Sigmoid colon (tissue), 6 donors: ENCODE measurements at regions not wholly inside any gene's neighbourhood (a gene's known extent, or its start where the extent isn't known, plus 50 kb on each side); places are given as distances from the start of the nearest gene placed in this dataset.
"Not testable (repeated sequence)": the region's sequence is repeated elsewhere in the genome, so short reads cannot be mapped to it uniquely, and the experiment has no call there.

Experiments used
- DNase-seq: peaks from one replicate; pipeline ENCODE4 v3.0.0-alpha.2; 2019
- H3K27ac ChIP-seq, 4 donors: fragments of 200-600 bp; sonication (generic); one replicate each; pipeline ENCODE4 v1.5.1; 2016 to 2019; ENCODE audit warnings: mild to moderate bottlenecking in 1 of 4
- H3K27me3 ChIP-seq, 3 donors: fragments of 200-600 bp; sonication (generic); one replicate each; pipeline ENCODE4 v1.5.1; 2019; ENCODE audit warnings: mild to moderate bottlenecking in 1 of 3
- H3K36me3 ChIP-seq, 4 donors: fragments of 200-600 bp; sonication (generic); one replicate each; pipeline ENCODE4 v1.5.1; 2016 to 2019
- H3K4me1 ChIP-seq, 4 donors: fragments of 200-600 bp; sonication (generic); one replicate each; pipeline ENCODE4 v1.5.1; 2017 to 2019
- H3K4me3 ChIP-seq, 4 donors: fragments of 200-600 bp; sonication (generic); one replicate each; pipeline ENCODE4 v1.5.1; 2017 to 2019; ENCODE audit warnings: mild to moderate bottlenecking in 2 of 4, moderate library complexity in 1 of 4
- H3K9me3 ChIP-seq, 4 donors: fragments of 200-600 bp in 3 of 4; sonication (generic) in 3 of 4; one replicate each; pipeline versions ENCODE4 v1.5.1 to v1.6.1; 2013 to 2019
- CTCF ChIP-seq, 4 experiments: fragments of 450-650 bp in 3 of 4; fragments of 200-600 bp in 1 of 4; IDR thresholded peaks; one replicate each; pipeline ENCODE4 v1.5.1; 2016 to 2019; ENCODE audit warnings: antibody characterized with exemption in 4 of 4, mild to moderate bottlenecking in 3 of 4, moderate library complexity in 2 of 4
- EP300 ChIP-seq, 4 donors: sonication (generic); formaldehyde crosslinking; IDR thresholded peaks; one replicate each; pipeline ENCODE4 v1.6.1; 2017; ENCODE audit warnings: antibody characterized with exemption in 4 of 4
- POLR2A ChIP-seq, 2 donors: fragments of 450-650 bp; IDR thresholded peaks; one replicate each; pipeline ENCODE4 v1.6.1; 2016; ENCODE audit warnings: antibody characterized with exemption in 2 of 2, mild to moderate bottlenecking in 2 of 2, moderate library complexity in 2 of 2
- POLR2AphosphoS5 ChIP-seq, 4 donors: sonication (generic); formaldehyde crosslinking; IDR thresholded peaks; one replicate each; pipeline ENCODE4 v1.6.1; 2017; ENCODE audit warnings: antibody characterized with exemption in 4 of 4
- WGBS, 2 donors: extraction: QIAGEN DNeasy Blood & Tissue Kit; methylation state at CpG; one replicate each; pipeline ENCODE4 v1.1.7; 2013; 5-methylcytosine and 5-hydroxymethylcytosine counted together
- intact Hi-C: fragments of 100-400 bp; cut with DNase I; formaldehyde crosslinking; loops from one replicate; pipeline ENCODE4 v1.15.1; 2023
- donor health status: healthy with polysubstance abuse.
- donor health status: healthy.

GRCh38 chr5:165404917-165405316 is 1899.5 kb downstream of the MAT2B start:
- no peak for TF ChIP-seq POLR2A (IDR thresholded peaks at IDR 0.05)
- TF ChIP-seq POLR2AphosphoS5 (IDR thresholded peaks at IDR 0.05): no peak
- TF ChIP-seq CTCF (IDR thresholded peaks at IDR 0.05): no peak
- no peak for TF ChIP-seq EP300 (IDR thresholded peaks at IDR 0.05)
- Histone ChIP-seq H3K36me3 (no peaks in the 10 kb centered on the region), H3K27ac (no peak overlapping the region), H3K27me3 (no peaks in the 10 kb centered on the region), H3K4me3 (no peak overlapping the region), H3K4me1 (no peaks in the 10 kb centered on the region), H3K9me3 (peaks cover 0 to 2% (median under 1%) of the 10 kb centered on the region in 4 donors)
- WGBS, 2 donors: 76 to 79% methylated on average over 2 of the region's 2 CpGs
- no peak for DNase-seq
- intact Hi-C loops: no loop called here

DNA sequence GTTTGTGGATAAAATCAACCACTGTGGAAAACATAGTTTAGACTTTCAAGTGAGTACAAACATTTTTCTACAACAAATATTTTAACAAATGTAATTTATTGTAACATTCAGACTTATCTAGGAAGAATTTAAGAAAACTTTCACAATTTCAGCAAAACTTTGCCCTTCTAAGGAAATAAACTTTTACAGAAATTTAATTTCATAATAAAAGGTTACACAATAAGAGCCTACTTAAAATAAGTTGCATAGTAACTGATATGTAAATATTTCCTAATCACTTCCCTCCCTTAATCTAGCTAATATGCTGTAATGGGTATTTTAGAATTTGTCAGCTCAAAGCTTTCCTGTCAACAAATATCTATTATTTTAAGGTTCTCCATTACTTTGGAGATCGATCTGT is 1899.9 kb downstream of the MAT2B start:
- H3K27me3 ChIP-seq: no peaks in the 10 kb centered on the region
- DNase-seq: no peak
- no peaks in the 10 kb centered on the region for H3K4me1 ChIP-seq
- intact Hi-C loops: no loop called here
- H3K36me3 ChIP-seq: no peaks in the 10 kb centered on the region
- no peak overlapping the region for H3K27ac ChIP-seq
- WGBS, 2 donors: 66 to 70% methylated on average over 1 of the region's 1 CpG
- H3K9me3 ChIP-seq: peaks cover 0 to 2% (median under 1%) of the 10 kb centered on the region in 4 donors
- no peak overlapping the region for H3K4me3 ChIP-seq
- no peak for TF ChIP-seq EP300 (IDR thresholded peaks at IDR 0.05)
- TF ChIP-seq POLR2AphosphoS5 (IDR thresholded peaks at IDR 0.05): no peak
- no peak for TF ChIP-seq CTCF (IDR thresholded peaks at IDR 0.05)
- no peak for TF ChIP-seq POLR2A (IDR thresholded peaks at IDR 0.05)

- no peak for DNase-seq
- H3K27ac ChIP-seq: no peak overlapping the region
- H3K9me3 ChIP-seq: peaks cover 0 to 2% (median under 1%) of the 10 kb centered on the region in 4 donors
- H3K4me3 ChIP-seq: no peak overlapping the region
- no peaks in the 10 kb centered on the region for H3K36me3 ChIP-seq
- intact Hi-C loops: no loop called here
- no peak for TF ChIP-seq CTCF (IDR thresholded peaks at IDR 0.05)
- TF ChIP-seq POLR2AphosphoS5 (IDR thresholded peaks at IDR 0.05): no peak
- no peak for TF ChIP-seq POLR2A (IDR thresholded peaks at IDR 0.05)
- TF ChIP-seq EP300 (IDR thresholded peaks at IDR 0.05): no peak
- WGBS, 2 donors: 90 to 91% methylated on average over 3 of the region's 3 CpGs
- H3K4me1 ChIP-seq: no peaks in the 10 kb centered on the region
- no peaks in the 10 kb centered on the region for H3K27me3 ChIP-seq
Observed at GRCh38 chr5:165407352-165407751, 1901.9 kb downstream of the MAT2B start.

DNA sequence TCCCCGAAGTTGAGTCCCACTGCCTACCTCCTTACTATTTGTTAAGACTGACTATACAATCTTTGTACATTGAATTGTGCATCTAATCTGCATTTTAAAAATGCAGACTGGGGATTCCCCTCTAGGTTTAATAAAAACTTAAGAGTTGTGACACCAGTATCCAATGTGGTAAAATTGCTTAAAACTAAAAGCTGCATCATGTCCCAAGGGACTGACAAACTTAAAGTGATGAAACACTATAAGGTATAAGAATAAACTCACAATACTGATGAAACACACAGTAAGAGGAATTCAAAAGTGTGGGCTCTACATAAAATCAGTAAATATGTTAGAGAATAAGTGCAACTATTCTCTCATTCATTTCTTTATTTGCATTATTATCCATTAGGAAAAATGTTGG is 1905.1 kb downstream of the MAT2B start:
- no peaks in the 10 kb centered on the region for H3K4me1 ChIP-seq
- H3K27ac ChIP-seq: no peak overlapping the region
- H3K9me3 ChIP-seq: peaks cover 0 to 2% (median under 1%) of the 10 kb centered on the region in 4 donors
- H3K27me3 ChIP-seq: no peaks in the 10 kb centered on the region
- TF ChIP-seq POLR2A (IDR thresholded peaks at IDR 0.05) (no peak), CTCF (IDR thresholded peaks at IDR 0.05) (no peak), POLR2AphosphoS5 (IDR thresholded peaks at IDR 0.05) (no peak), EP300 (IDR thresholded peaks at IDR 0.05) (no peak)
- no peak overlapping the region for H3K4me3 ChIP-seq
- H3K36me3 ChIP-seq: no peaks in the 10 kb centered on the region
- intact Hi-C loops: no loop called here
- WGBS, 2 donors: 93 to 98% methylated on average over 1 of the region's 1 CpG
- DNase-seq: no peak

DNA sequence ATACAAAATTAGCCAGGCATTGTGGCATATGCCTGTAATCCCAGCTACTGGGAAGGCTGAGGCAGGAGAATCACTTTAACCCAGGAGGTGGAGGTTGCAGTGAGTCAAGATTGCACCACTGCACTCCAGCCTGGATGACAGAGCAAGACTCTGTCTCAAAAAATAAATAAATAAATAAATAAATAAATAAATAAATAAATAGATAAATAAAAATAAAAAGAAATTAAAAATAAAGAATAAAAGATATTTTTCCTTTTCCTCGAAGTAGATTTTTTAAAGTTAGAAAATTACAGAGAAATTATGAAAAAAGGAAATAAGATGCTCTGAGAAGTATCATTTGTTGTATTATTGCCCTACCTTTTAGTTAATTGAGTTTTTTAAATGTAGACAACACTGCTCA is 1906.1 kb downstream of the MAT2B start:
- H3K9me3 ChIP-seq, DNase-seq, H3K36me3 ChIP-seq, H3K27ac ChIP-seq, intact Hi-C loops, H3K4me1 ChIP-seq, H3K4me3 ChIP-seq, H3K27me3 ChIP-seq: not testable (repeated sequence)
- WGBS, 2 donors: 85 to 90% methylated on average over 1 of the region's 1 CpG
